HepG2 (cell line): ENCODE measurements at regions not wholly inside any gene's neighbourhood (a gene's known extent, or its start where the extent isn't known, plus 50 kb on each side); places are given as distances from the start of the nearest gene placed in this dataset.

Experiments used
- CBX2 ChIP-seq, 2 experiments: fragments of 200-600 bp in 1 of 2; sonication (generic); formaldehyde crosslinking in 1 of 2; IDR thresholded peaks; 2 replicates each; pipeline versions ENCODE4 v1.7.0 to v1.8.1; 2018 to 2022; ENCODE audit warnings: low read depth in 2 of 2, low read length in 1 of 2, mild to moderate bottlenecking in 1 of 2, missing genetic modification reagents in 1 of 2
- MATR3 ChIP-seq: sonication (generic); formaldehyde crosslinking; IDR thresholded peaks from 2 replicates; pipeline ENCODE4 v1.4.0; 2020; ENCODE audit warnings: missing genetic modification reagents
- MEIS2 ChIP-seq: sonication (generic); formaldehyde crosslinking; IDR thresholded peaks from 2 replicates; pipeline ENCODE4 v1.9.0; 2021; ENCODE audit warnings: mild to moderate bottlenecking, missing genetic modification reagents
- RBAK ChIP-seq: sonication (generic); formaldehyde crosslinking; IDR thresholded peaks from 2 replicates; pipeline ENCODE4 v1.5.1; 2020; ENCODE audit warnings: mild to moderate bottlenecking, missing genetic modification reagents
- SNAI1 ChIP-seq: sonication (generic); formaldehyde crosslinking; IDR thresholded peaks from 2 replicates; pipeline ENCODE4 v1.5.0; 2020; ENCODE audit warnings: mild to moderate bottlenecking, missing genetic modification reagents, borderline replicate concordance
- ZKSCAN1 ChIP-seq: fragments of 150-350 bp; IDR thresholded peaks from 2 replicates; pipeline ENCODE4 v1.6.1; 2014; ENCODE audit warnings: low read length
- TF ChIP-seq, protein P1 (sequence below): sonication (generic); formaldehyde crosslinking; IDR thresholded peaks from 2 replicates; pipeline ENCODE4 v1.8.0; 2022; ENCODE audit warnings: missing genetic modification reagents, mild to moderate bottlenecking, moderate library complexity, borderline replicate concordance
- TF ChIP-seq, protein P2 (sequence below): sonication (generic); formaldehyde crosslinking; IDR thresholded peaks from 2 replicates; pipeline ENCODE4 v1.4.0; 2020; ENCODE audit warnings: missing genetic modification reagents
- TF ChIP-seq, protein P3 (sequence below), 2 experiments: sonication (generic) in 1 of 2; formaldehyde crosslinking in 1 of 2; IDR thresholded peaks; 2 replicates each; pipeline versions ENCODE4 v1.5.1 to v1.6.1; 2011 to 2020; ENCODE audit warnings: borderline replicate concordance in 1 of 2, low read depth in 1 of 2, low read length in 1 of 2, mild to moderate bottlenecking in 1 of 2, missing genetic modification reagents in 1 of 2, moderate library complexity in 1 of 2
- TF ChIP-seq, protein P4 (sequence below), 2 experiments: IDR thresholded peaks; 2 replicates each; pipeline ENCODE4 v1.6.1; 2011 to 2012; ENCODE audit warnings: low read length in 2 of 2, borderline replicate concordance in 1 of 2, low read depth in 1 of 2, mild to moderate bottlenecking in 1 of 2, moderate library complexity in 1 of 2
- TF ChIP-seq, protein P5 (sequence below): sonication (generic); formaldehyde crosslinking; IDR thresholded peaks from 2 replicates; pipeline ENCODE4 v1.4.0; 2020; ENCODE audit warnings: missing genetic modification reagents, borderline replicate concordance
- TF ChIP-seq, protein P6 (sequence below): sonication (generic); formaldehyde crosslinking; IDR thresholded peaks from 2 replicates; pipeline ENCODE4 v1.4.0; 2020; ENCODE audit warnings: missing genetic modification reagents

DNA sequence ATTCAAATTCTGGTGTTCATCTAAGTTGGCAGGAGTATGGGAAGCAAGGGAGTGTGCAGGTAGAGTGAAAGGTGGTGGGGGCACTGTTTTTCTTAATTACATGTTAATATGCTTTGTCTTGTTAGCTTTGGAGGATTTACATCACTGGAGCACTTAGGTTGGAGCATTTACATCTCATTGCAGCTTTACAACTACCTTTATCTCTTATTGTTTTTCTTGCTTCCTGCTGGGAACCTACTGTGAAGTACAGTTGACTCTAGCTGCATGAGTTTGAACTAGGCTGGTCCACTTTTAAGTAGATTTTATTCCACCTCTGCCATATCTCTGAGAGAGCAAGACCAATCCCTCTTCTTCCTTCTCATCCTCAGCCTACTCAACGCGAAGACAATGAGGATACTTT is 554.8 kb upstream of the B3GALT2 start:
- TF ChIP-seq, protein P1, sequence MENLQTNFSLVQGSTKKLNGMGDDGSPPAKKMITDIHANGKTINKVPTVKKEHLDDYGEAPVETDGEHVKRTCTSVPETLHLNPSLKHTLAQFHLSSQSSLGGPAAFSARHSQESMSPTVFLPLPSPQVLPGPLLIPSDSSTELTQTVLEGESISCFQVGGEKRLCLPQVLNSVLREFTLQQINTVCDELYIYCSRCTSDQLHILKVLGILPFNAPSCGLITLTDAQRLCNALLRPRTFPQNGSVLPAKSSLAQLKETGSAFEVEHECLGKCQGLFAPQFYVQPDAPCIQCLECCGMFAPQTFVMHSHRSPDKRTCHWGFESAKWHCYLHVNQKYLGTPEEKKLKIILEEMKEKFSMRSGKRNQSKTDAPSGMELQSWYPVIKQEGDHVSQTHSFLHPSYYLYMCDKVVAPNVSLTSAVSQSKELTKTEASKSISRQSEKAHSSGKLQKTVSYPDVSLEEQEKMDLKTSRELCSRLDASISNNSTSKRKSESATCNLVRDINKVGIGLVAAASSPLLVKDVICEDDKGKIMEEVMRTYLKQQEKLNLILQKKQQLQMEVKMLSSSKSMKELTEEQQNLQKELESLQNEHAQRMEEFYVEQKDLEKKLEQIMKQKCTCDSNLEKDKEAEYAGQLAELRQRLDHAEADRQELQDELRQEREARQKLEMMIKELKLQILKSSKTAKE (CRISPR knock-in tag): no peak
- TF ChIP-seq, protein P2, sequence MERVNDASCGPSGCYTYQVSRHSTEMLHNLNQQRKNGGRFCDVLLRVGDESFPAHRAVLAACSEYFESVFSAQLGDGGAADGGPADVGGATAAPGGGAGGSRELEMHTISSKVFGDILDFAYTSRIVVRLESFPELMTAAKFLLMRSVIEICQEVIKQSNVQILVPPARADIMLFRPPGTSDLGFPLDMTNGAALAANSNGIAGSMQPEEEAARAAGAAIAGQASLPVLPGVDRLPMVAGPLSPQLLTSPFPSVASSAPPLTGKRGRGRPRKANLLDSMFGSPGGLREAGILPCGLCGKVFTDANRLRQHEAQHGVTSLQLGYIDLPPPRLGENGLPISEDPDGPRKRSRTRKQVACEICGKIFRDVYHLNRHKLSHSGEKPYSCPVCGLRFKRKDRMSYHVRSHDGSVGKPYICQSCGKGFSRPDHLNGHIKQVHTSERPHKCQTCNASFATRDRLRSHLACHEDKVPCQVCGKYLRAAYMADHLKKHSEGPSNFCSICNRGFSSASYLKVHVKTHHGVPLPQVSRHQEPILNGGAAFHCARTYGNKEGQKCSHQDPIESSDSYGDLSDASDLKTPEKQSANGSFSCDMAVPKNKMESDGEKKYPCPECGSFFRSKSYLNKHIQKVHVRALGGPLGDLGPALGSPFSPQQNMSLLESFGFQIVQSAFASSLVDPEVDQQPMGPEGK (CRISPR knock-in tag): no peak
- TF ChIP-seq, protein P3, sequence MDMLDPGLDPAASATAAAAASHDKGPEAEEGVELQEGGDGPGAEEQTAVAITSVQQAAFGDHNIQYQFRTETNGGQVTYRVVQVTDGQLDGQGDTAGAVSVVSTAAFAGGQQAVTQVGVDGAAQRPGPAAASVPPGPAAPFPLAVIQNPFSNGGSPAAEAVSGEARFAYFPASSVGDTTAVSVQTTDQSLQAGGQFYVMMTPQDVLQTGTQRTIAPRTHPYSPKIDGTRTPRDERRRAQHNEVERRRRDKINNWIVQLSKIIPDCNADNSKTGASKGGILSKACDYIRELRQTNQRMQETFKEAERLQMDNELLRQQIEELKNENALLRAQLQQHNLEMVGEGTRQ (IDR thresholded peaks at IDR 0.05; ENCODE audit: low read depth, low read length): no peak
- TF ChIP-seq, protein P3 (CRISPR knock-in tag; IDR thresholded peaks at IDR 0.05; ENCODE audit: borderline replicate concordance): no peak
- TF ChIP-seq, protein P4, sequence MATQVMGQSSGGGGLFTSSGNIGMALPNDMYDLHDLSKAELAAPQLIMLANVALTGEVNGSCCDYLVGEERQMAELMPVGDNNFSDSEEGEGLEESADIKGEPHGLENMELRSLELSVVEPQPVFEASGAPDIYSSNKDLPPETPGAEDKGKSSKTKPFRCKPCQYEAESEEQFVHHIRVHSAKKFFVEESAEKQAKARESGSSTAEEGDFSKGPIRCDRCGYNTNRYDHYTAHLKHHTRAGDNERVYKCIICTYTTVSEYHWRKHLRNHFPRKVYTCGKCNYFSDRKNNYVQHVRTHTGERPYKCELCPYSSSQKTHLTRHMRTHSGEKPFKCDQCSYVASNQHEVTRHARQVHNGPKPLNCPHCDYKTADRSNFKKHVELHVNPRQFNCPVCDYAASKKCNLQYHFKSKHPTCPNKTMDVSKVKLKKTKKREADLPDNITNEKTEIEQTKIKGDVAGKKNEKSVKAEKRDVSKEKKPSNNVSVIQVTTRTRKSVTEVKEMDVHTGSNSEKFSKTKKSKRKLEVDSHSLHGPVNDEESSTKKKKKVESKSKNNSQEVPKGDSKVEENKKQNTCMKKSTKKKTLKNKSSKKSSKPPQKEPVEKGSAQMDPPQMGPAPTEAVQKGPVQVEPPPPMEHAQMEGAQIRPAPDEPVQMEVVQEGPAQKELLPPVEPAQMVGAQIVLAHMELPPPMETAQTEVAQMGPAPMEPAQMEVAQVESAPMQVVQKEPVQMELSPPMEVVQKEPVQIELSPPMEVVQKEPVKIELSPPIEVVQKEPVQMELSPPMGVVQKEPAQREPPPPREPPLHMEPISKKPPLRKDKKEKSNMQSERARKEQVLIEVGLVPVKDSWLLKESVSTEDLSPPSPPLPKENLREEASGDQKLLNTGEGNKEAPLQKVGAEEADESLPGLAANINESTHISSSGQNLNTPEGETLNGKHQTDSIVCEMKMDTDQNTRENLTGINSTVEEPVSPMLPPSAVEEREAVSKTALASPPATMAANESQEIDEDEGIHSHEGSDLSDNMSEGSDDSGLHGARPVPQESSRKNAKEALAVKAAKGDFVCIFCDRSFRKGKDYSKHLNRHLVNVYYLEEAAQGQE (IDR thresholded peaks at IDR 0.05; ENCODE audit: borderline replicate concordance in 1 of 2, low read depth in 1 of 2, low read length in 2 of 2): no peak
- TF ChIP-seq MATR3 (CRISPR knock-in tag) (no peak), RBAK (no peak), CBX2 (IDR thresholded peaks at IDR 0.05; ENCODE audit: low read depth, low read length) (no peak), CBX2 (CRISPR knock-in tag; IDR thresholded peaks at IDR 0.05; ENCODE audit: low read depth) (no peak), MEIS2 (CRISPR knock-in tag) (no peak), ZKSCAN1 (no peak), SNAI1 (no peak)
- TF ChIP-seq, protein P5, sequence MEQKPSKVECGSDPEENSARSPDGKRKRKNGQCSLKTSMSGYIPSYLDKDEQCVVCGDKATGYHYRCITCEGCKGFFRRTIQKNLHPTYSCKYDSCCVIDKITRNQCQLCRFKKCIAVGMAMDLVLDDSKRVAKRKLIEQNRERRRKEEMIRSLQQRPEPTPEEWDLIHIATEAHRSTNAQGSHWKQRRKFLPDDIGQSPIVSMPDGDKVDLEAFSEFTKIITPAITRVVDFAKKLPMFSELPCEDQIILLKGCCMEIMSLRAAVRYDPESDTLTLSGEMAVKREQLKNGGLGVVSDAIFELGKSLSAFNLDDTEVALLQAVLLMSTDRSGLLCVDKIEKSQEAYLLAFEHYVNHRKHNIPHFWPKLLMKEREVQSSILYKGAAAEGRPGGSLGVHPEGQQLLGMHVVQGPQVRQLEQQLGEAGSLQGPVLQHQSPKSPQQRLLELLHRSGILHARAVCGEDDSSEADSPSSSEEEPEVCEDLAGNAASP (CRISPR knock-in tag): no peak
- TF ChIP-seq, protein P6, sequence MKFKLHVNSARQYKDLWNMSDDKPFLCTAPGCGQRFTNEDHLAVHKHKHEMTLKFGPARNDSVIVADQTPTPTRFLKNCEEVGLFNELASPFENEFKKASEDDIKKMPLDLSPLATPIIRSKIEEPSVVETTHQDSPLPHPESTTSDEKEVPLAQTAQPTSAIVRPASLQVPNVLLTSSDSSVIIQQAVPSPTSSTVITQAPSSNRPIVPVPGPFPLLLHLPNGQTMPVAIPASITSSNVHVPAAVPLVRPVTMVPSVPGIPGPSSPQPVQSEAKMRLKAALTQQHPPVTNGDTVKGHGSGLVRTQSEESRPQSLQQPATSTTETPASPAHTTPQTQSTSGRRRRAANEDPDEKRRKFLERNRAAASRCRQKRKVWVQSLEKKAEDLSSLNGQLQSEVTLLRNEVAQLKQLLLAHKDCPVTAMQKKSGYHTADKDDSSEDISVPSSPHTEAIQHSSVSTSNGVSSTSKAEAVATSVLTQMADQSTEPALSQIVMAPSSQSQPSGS (CRISPR knock-in tag): no peak
